A673 (cell line): ENCODE measurements at regions not wholly inside any gene's neighbourhood (a gene's known extent, or its start where the extent isn't known, plus 50 kb on each side); places are given as distances from the start of the nearest gene placed in this dataset.
A peak's percentile ranks its signal among the peaks of the same experiment; 100 is the strongest.

ENCODE experiments used
- BruUV-seq: library from RNA; stranded (reverse); fragments of 400-500 nt; replicated peaks from 2 replicates; lab custom pipeline; 2021; lab: Mats Ljungman, UMichigan
- CTCF ChIA-PET: fragments of 300-600 bp; sonication (Branson Sonifier 250); formaldehyde crosslinking; loops from one replicate; lab custom pipeline; 2022; ENCODE audit warnings: antibody characterized with exemption; lab: Charles Lee
- POLR2A ChIA-PET: fragments of 300-600 bp; sonication (Branson Sonifier 250); formaldehyde crosslinking; loops from one replicate; lab custom pipeline; 2022; ENCODE audit warnings: antibody characterized with exemption; ENCODE audit not compliant: low non-redundant PET; lab: Charles Lee
- DNase-seq: peaks from one replicate; pipeline ENCODE4 v3.0.0-alpha.2; 2015; ENCODE audit warnings: low spot score
- H3K27ac ChIP-seq: fragments of 200-600 bp; sonication (generic); 2 replicates; pipeline ENCODE4 v1.5.1; 2016; ENCODE audit warnings: mixed run types, low read depth, mild to moderate bottlenecking, mixed read lengths, antibody characterized with exemption, low read length; ENCODE audit not compliant: poor library complexity, severe bottlenecking
- H3K27me3 ChIP-seq: fragments of 200-600 bp; sonication (generic); replicated peaks from 2 replicates; pipeline ENCODE4 v1.6.1; 2017; ENCODE audit warnings: mixed run types, low read depth, mild to moderate bottlenecking, mixed read lengths, antibody characterized with exemption, low read length; ENCODE audit not compliant: insufficient read depth, poor library complexity
- H3K36me3 ChIP-seq: fragments of 200-600 bp; sonication (generic); 2 replicates; pipeline ENCODE4 v1.6.1; 2016; ENCODE audit warnings: mixed run types, mild to moderate bottlenecking, mixed read lengths, antibody characterized with exemption, low read length; ENCODE audit not compliant: insufficient read depth, poor library complexity, severe bottlenecking
- H3K4me1 ChIP-seq: fragments of 200-600 bp; sonication (generic); 2 replicates; pipeline ENCODE4 v1.6.1; 2017; ENCODE audit warnings: mixed run types, mild to moderate bottlenecking, mixed read lengths, antibody characterized with exemption, low read length; ENCODE audit not compliant: insufficient read depth, poor library complexity, severe bottlenecking
- H3K4me3 ChIP-seq: fragments of 200-600 bp; sonication (generic); 2 replicates; pipeline ENCODE4 v1.5.1; 2016; ENCODE audit warnings: low read depth, mixed run types, mild to moderate bottlenecking, mixed read lengths, low read length; ENCODE audit not compliant: poor library complexity, severe bottlenecking
- H3K9me3 ChIP-seq: fragments of 200-600 bp; sonication (generic); 2 replicates; pipeline ENCODE4 v1.6.1; 2016; ENCODE audit warnings: mixed run types, low read depth, mild to moderate bottlenecking, mixed read lengths, antibody characterized with exemption, low read length; ENCODE audit not compliant: poor library complexity, severe bottlenecking
- EZH2 ChIP-seq: fragments of 200-600 bp; sonication (generic); IDR thresholded peaks from 2 replicates; pipeline ENCODE4 v1.6.1; 2017; ENCODE audit warnings: borderline replicate concordance, low read depth, mild to moderate bottlenecking, mixed read lengths, antibody characterized with exemption, low read length; ENCODE audit not compliant: poor library complexity, severe bottlenecking
- intact Hi-C: fragments of 100-400 bp; cut with micrococcal nuclease; formaldehyde crosslinking; loops from one replicate; pipeline ENCODE4 v1.10.0; 2022; ENCODE audit not compliant: unreplicated experiment
- TF ChIP-seq, protein P1 (sequence below): fragments of 300-800, 200-600 bp; sonication (generic); conservative IDR thresholded peaks from 2 replicates; pipeline ENCODE4 v1.5.1; 2017; ENCODE audit warnings: low read depth, mild to moderate bottlenecking, antibody characterized with exemption, low read length, moderate library complexity, mixed read lengths

DNA sequence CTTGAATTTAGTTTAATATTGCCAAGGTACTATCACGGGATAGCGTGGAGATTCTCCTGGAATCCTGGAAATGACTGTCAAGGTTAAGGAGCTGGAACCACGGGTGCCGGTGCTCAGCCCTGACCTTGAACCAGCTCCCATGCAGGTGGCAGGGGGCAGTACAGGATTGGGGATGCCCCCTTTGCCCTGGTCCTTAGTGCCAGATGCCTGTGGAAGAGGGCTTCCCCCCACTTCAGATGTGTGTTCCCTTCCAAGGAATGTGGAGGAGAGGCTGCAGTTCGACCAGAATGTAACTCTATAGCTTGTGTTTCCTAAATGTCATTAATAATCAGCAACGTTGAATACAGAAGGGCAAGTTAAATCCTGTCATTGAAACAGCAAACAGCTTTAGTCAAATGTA lies 258.9 kb downstream of the VRK1 start:
- no peak for TF ChIP-seq EZH2
- TF ChIP-seq, protein P1, sequence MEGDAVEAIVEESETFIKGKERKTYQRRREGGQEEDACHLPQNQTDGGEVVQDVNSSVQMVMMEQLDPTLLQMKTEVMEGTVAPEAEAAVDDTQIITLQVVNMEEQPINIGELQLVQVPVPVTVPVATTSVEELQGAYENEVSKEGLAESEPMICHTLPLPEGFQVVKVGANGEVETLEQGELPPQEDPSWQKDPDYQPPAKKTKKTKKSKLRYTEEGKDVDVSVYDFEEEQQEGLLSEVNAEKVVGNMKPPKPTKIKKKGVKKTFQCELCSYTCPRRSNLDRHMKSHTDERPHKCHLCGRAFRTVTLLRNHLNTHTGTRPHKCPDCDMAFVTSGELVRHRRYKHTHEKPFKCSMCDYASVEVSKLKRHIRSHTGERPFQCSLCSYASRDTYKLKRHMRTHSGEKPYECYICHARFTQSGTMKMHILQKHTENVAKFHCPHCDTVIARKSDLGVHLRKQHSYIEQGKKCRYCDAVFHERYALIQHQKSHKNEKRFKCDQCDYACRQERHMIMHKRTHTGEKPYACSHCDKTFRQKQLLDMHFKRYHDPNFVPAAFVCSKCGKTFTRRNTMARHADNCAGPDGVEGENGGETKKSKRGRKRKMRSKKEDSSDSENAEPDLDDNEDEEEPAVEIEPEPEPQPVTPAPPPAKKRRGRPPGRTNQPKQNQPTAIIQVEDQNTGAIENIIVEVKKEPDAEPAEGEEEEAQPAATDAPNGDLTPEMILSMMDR = peak; percentile 29; the same call in 1 of the 2 replicates
- Histone ChIP-seq H3K4me3 (no peak overlapping the region), H3K27me3 (no peaks in the 10 kb centered on the region), H3K4me1 (peaks cover 36% of the 10 kb centered on the region), H3K9me3 (no peaks in the 10 kb centered on the region), H3K27ac (peak overlapping the region; percentile 71), H3K36me3 (no peaks in the 10 kb centered on the region)
- ChIA-PET POLR2A (interaction anchor here (0.5 to 0.9 kb wide), 4 partner anchors 9 to 162 kb away, joined by 4 to 20 read pairs (median 6); no protein-coding TSS in a partner anchor), CTCF (no interaction called here)
- no TSS peak for BruUV-seq
- intact Hi-C loops = no loop called here
- peak; percentile 51 for DNase-seq

DNA sequence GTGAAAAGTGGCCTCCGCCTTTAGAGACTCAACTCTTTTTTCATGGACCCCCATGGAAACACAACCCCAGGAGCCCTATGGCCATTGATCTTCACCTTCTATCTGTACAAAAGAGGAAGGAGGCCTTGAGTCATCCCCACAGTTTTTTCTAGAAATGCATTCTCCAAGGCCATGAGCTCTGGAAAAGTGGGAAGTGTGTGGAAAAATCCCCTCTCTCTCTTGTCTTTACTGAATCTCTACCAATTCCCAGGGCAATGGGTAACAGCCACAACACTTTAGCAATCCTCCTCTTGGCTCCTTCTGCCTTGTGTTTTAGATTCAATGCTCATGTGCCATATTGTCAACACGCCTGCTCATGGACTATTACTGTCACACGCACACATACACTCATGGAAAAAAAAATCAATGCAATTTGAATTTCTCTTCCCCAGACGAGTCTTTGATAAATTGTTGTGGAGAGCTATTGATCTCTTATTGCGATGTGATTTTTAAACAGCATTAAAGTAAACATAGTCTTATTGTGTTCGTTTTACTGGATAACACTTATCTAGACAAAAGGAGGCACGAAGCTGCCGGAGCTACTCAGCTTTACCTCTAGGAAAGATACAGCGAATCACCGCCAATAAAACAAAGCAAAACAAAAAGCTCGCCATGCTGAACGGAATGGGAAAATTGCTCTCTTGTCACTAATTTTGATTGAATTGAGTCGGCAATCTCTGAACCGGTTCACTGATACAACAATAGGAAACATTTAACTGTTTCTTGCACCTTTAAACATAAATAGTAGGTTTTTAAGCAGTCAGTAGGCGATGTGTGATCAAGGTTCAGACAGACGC lies 260.3 kb downstream of the VRK1 start:
- no peaks in the 10 kb centered on the region for H3K36me3 ChIP-seq
- CTCF ChIA-PET = no interaction called here
- H3K27ac ChIP-seq = peak overlapping the region; percentile 71
- POLR2A ChIA-PET = no interaction called here
- BruUV-seq = no TSS peak
- intact Hi-C loops = no loop called here
- H3K9me3 ChIP-seq = no peaks in the 10 kb centered on the region
- TF ChIP-seq EZH2 = no peak
- TF ChIP-seq, protein P1 = no peak
- H3K27me3 ChIP-seq = no peaks in the 10 kb centered on the region
- DNase-seq = no peak
- peaks cover 36% of the 10 kb centered on the region for H3K4me1 ChIP-seq
- no peak overlapping the region for H3K4me3 ChIP-seq

DNA sequence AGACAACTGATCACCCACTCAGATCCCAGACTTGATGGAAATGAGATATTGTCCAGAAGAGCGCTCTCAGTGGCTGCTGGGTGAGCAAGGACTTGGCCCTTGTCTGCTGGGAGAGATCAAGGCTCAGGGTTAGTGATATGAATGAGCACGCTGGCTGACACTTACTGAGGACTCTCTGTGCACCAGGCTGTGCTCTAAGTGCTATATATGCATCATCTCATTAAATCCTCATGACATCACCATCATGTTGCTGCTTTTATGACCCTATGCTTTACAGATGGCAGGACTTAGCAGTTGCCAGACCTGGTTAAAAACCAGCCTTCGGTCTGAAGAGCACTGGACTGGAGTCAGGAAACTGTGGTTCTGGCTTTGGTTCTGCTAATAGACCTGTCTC lies 260.9 kb downstream of the VRK1 start:
- DNase-seq = no peak
- Histone ChIP-seq H3K36me3 (no peaks in the 10 kb centered on the region), H3K27me3 (no peaks in the 10 kb centered on the region), H3K4me3 (no peak overlapping the region), H3K27ac (peak overlapping the region; percentile 29), H3K9me3 (no peaks in the 10 kb centered on the region), H3K4me1 (peaks cover 36% of the 10 kb centered on the region)
- ChIA-PET POLR2A (interaction anchor here (0.9 kb wide), 1 partner anchor 442 kb away, joined by 3 read pairs; no protein-coding TSS in a partner anchor), CTCF (no interaction called here)
- no TSS peak for BruUV-seq
- intact Hi-C loops = no loop called here
- TF ChIP-seq EZH2 = no peak
- TF ChIP-seq, protein P1 = no peak
